ENCODE measurements at regions not wholly inside any gene's neighbourhood (a gene's known extent, or its start where the extent isn't known, plus 50 kb on each side); places are given as distances from the start of the nearest gene placed in this dataset.

- no peak for DNase-seq (ENCODE audit: low spot score)
- ATAC-seq, result no peak
Measured at GRCh38 chr12:105774037-105774436, 364.7 kb downstream of the NUAK1 start.

DNA sequence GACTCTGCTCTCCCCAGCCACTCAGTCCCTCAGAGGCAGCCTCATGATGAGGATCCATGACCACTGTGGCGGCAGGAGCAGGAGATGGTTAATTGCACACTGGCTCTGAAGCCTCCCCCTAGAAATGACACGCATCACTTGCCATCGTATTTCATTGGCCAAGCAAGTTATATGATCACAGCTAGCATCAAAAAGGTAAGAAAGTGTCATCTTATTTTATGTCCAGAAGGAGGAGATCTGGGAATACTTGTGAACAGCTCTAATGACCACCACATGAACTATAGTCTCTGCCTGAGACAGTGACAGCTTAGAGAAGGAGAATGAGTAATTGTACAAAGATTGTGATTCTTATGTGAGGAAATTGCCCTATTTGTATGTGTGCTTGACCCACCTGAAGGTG, 363.4 kb downstream of the NUAK1 start:
- ATAC-seq (no peak), DNase-seq (ENCODE audit: low spot score) (no peak)

GRCh38 chr12:105783983-105784947, 354.5 kb downstream of the NUAK1 start:
- DNase-seq (ENCODE audit: low spot score), result no peak

DNA sequence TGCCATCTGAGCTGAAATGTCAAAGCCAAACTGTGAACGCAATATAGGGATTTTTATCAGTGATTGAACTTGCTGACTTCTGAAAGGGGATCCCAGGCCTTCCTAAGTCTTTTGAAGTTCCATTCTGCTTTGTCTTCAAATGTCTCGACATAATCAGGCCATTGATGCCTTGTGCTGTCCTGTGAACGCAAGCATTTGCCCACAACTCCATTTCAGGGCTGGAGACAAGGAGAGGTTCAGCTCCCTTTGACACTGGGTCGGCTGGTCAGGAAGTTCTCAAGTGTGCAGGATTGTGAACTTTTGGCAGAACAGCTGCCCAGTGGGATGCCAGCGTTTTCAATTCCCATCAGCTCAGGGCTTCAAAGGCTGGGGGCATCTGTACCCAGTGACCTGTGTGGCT, 345.3 kb downstream of the NUAK1 start:
- DNase-seq (ENCODE audit: low spot score) (no peak), ATAC-seq (no peak)

More at GRCh38 chr12:105783983-105784947, 354.5 kb downstream of the NUAK1 start:
- ATAC-seq, result peak; percentile 29

- no peak for ATAC-seq
- no peak for DNase-seq (ENCODE audit: low spot score)
Measured at GRCh38 chr12:105798256-105798845, 340.4 kb downstream of the NUAK1 start.

DNA sequence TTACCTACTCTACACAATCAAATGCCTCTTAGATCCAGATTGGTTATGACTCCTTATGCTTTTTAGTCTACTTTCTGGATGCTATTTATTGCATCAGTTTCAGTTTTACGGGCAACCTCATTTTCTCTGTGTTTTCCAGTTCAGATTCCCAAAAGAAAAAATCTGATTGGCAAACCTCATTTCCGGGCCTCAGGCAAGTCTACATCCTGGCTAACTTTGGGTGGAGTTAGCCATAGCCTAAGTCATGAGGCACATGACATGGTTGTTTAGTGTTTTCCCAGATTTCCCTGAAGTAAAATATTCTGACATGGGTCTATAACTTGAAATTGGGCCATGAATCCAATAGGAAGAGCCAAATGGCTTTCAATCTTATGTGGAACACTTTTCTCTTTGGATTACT, 339.7 kb downstream of the NUAK1 start:
- no peak for DNase-seq (ENCODE audit: low spot score)
- no peak for ATAC-seq

GRCh38 chr12:105801351-105801750, 337.4 kb downstream of the NUAK1 start:
- DNase-seq (ENCODE audit: low spot score), result no peak
- no peak for ATAC-seq

- ATAC-seq (no peak), DNase-seq (ENCODE audit: low spot score) (no peak)
Measured at GRCh38 chr12:105803292-105803691, 335.5 kb downstream of the NUAK1 start.

- ATAC-seq (no peak), DNase-seq (ENCODE audit: low spot score) (no peak)
Measured at GRCh38 chr12:105804591-105805265, 334.0 kb downstream of the NUAK1 start.

DNA sequence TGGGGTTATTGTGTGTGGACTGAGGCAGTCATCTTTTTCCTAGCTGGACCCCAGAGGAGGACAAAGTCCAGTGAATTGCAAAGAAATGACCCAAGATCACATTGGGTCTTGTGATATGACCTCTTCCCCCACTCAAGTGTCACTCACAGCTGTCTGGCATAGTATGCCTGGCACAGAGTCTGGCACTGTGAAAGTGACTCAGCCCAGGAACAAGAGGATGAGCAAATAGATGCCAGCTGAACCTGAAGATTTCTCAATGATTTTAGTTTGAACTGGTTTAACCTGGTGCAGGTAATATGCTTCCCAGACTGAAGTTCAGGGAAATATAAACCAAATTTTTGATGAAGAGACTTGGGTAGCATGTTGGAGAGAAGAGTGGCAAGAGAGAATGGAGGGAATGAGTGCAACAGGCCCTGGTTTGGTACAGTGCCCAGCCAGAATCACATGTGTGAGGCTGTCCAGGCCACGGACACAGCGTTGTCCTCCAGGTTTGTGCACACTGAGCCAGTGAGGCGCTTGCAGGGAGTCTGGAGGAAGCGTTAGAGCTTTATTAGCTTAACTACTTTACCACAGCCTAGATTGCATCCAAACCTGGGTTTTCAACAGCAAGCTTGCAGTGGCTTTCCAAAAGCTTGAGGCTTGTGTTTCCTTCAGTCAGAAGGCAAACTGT, 332.9 kb downstream of the NUAK1 start:
- peak; percentile 56 for ATAC-seq
- DNase-seq (ENCODE audit: low spot score), result no peak

- ATAC-seq, result no peak
- DNase-seq (ENCODE audit: low spot score), result no peak
Measured at GRCh38 chr12:105806400-105806770, 332.4 kb downstream of the NUAK1 start.

DNA sequence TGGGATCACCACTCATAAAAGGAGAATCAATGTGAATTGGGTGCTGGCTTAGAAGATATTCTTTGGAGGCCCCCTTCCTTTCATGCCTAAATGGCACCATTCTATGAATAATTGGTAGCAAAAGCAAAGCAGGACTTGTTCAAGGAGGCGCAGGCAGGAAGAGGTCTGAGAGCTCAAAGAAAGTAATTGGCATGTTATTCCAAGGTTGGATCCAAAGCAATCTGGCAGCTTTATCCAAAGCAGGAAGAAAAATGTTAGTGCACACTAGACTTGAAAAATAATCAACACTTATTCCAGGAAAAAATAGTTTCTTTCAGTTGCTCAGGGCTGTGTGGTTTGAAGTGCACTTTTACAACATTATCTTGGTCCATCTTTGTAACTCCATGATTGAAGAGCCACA, 326.4 kb downstream of the NUAK1 start:
- DNase-seq (ENCODE audit: low spot score) (no peak), ATAC-seq (no peak)

DNA sequence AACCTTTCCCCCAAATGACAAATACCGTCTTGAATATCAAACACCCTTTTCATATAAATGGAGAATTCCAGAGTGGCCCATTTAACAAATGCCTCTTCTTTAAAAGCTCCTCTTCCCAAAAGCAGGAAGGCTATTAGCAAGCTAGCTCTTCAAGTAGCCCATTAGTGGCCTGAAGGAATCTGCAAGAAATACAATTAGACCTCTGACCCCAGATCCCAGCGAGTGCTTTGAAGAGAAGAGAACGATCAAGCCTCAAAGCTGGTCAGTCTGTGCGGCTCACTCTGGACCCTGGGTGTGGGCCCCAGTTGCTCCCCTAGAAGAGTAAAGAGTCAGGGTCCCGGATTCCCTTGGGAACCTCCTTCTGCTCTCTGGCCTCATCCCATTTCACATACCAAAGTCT, 325.6 kb downstream of the NUAK1 start:
- no peak for DNase-seq (ENCODE audit: low spot score)
- ATAC-seq, result no peak

GRCh38 chr12:105814283-105814682, 324.5 kb downstream of the NUAK1 start:
- DNase-seq (ENCODE audit: low spot score) (no peak), ATAC-seq (no peak)

- ATAC-seq (no peak), DNase-seq (ENCODE audit: low spot score) (no peak)
Measured at GRCh38 chr12:105819549-105819948, 319.2 kb downstream of the NUAK1 start.

GRCh38 chr12:105820429-105821125, 318.2 kb downstream of the NUAK1 start:
- DNase-seq (ENCODE audit: low spot score) (no peak), ATAC-seq (peak; percentile 79)

DNA sequence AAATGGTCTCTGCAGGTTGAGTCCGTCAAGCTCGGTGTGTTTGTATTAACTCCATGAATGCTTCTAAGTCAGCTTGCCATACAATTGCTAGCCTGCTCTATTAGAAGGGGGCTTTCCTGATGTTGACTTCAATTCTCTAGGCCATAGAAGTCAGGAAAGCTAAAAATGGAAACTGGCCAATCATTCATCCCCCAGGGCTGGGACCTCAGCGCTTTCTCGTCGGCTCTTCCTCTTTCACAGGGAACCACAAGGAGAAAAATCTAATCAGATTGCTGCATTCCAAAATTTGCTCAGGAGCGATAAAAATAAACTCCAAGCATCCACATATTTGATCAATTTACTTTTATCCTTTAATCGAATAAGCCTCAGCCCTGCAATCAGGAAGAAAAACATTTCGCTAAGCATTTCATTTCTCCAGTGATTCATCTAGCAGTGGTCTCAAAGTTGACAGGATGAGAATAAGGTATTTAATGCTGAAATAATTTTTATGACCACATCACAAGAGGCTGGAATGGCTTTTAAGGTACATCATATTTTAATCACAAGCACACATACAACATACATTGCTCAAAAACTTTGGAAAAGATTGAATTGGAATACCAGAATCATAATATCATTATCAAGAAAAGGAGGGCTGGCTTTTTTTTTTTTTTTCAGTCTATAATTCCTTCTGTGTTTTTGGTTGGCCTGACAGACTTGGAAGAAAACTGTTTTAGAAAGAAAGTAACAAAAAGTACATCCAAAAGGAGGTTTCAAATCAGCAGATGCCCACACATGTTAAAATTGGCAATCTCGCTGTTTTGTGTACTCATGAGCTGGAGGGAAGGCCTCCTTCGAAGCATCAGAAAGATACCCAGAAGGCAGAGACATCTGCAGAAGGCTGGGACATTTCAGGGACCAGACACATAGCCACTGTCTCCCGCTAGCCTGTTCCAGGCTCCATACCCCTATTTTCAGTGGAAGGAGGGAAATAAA, 316.3 kb downstream of the NUAK1 start:
- DNase-seq (ENCODE audit: low spot score) (no peak), ATAC-seq (no peak)

GRCh38 chr12:105823810-105824209, 314.9 kb downstream of the NUAK1 start:
- ATAC-seq, result no peak
- DNase-seq (ENCODE audit: low spot score), result no peak

DNA sequence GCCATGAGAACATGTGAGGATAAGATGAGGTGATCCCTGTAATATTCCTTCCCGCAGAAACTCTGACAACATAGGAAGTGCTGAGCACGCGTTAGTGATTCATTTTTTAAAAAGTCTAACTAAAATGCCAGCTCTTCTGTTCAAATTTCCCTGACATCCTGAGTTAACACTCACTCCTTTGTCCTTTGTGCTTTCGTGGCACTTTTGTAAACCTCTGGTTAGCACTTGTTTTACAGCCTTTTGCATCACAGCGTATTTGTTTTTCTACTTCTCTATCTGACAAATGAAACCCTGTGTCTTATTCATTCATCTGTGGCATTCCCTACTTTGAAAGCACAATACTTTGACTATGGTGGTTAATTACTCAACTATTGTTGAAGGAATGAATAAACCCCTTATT, 313.6 kb downstream of the NUAK1 start:
- ATAC-seq (no peak), DNase-seq (ENCODE audit: low spot score) (no peak)

All from left lobe of liver (tissue), 2 donors.